Esophagus squamous epithelium (tissue), 4 donors: ENCODE measurements at regions not wholly inside any gene's neighbourhood (a gene's known extent, or its start where the extent isn't known, plus 50 kb on each side); places are given as distances from the start of the nearest gene placed in this dataset.

ENCODE experiments used
- POLR2A ChIP-seq, 4 donors: fragments of 450-650 bp; IDR thresholded peaks; one replicate each; pipeline ENCODE4 v1.6.1; 2017; ENCODE audit warnings: antibody characterized with exemption in 4 of 4, mild to moderate bottlenecking in 4 of 4, moderate library complexity in 3 of 4
- TF ChIP-seq, protein P1 (sequence below), 6 experiments: fragments of 450-650 bp in 4 of 6; fragments of 200-600 bp in 2 of 6; sonication (generic) in 2 of 6; IDR thresholded peaks; one replicate each; pipeline ENCODE4 v1.5.1; 2016 to 2019; ENCODE audit warnings: antibody characterized with exemption in 6 of 6, mild to moderate bottlenecking in 4 of 6, moderate library complexity in 4 of 6

DNA sequence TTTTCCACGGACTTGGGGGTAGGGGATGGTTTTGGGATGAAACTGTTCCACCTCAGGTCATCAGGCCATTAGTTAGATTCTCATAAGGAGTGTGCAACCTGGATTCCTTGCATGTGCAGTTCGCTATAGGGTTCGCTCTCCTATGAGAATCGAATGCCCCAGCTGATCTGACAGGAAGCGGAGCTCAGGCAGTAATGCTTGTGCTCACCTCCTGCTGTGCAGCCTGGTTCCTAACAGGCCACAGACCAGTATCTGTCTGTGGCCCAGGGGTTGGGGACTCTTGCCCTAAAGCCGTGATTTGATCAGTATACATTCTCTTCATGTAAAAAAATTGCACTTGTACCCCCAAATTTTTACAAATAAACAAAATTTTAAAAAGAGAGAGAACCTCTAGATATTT, 219.4 kb upstream of the CPNE8 start:
- TF ChIP-seq, protein P1, sequence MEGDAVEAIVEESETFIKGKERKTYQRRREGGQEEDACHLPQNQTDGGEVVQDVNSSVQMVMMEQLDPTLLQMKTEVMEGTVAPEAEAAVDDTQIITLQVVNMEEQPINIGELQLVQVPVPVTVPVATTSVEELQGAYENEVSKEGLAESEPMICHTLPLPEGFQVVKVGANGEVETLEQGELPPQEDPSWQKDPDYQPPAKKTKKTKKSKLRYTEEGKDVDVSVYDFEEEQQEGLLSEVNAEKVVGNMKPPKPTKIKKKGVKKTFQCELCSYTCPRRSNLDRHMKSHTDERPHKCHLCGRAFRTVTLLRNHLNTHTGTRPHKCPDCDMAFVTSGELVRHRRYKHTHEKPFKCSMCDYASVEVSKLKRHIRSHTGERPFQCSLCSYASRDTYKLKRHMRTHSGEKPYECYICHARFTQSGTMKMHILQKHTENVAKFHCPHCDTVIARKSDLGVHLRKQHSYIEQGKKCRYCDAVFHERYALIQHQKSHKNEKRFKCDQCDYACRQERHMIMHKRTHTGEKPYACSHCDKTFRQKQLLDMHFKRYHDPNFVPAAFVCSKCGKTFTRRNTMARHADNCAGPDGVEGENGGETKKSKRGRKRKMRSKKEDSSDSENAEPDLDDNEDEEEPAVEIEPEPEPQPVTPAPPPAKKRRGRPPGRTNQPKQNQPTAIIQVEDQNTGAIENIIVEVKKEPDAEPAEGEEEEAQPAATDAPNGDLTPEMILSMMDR (IDR thresholded peaks at IDR 0.05) = no peak
- no peak for TF ChIP-seq POLR2A (IDR thresholded peaks at IDR 0.05)
